ENCODE measurements at regions not wholly inside any gene's neighbourhood (a gene's known extent, or its start where the extent isn't known, plus 50 kb on each side); places are given as distances from the start of the nearest gene placed in this dataset.

- Mint-ChIP-seq H3K9me3 (no peaks in the 10 kb centered on the region), H3K4me3 (no peak overlapping the region), H3K27ac (no peak overlapping the region), H3K27me3 (ENCODE audit: insufficient read depth, low read depth) (peaks cover 3% of the 10 kb centered on the region), H3K36me3 (no peaks in the 10 kb centered on the region), H3K4me1 (peaks cover 14% of the 10 kb centered on the region)
- no peaks in the 10 kb centered on the region for H3K79me2 ChIP-seq (ENCODE audit: low read depth)
- H3K9me3 ChIP-seq (ENCODE audit: low read depth): no peaks in the 10 kb centered on the region
- H3K9ac ChIP-seq: no peak overlapping the region
- H3F3A ChIP-seq (ENCODE audit: low read depth): no peaks in the 10 kb centered on the region
- H4K20me1 ChIP-seq (ENCODE audit: low read depth): no peaks in the 10 kb centered on the region
- no peaks in the 10 kb centered on the region for H3K27me3 ChIP-seq
- H3K4me3 ChIP-seq: no peak overlapping the region
- TF ChIP-seq EZH2phosphoT487 (IDR thresholded peaks at IDR 0.05) (no peak), EZH2 (IDR thresholded peaks at IDR 0.05) (no peak), CTCF (IDR thresholded peaks at IDR 0.05) (no peak)
- H3K36me3 ChIP-seq: no peaks in the 10 kb centered on the region
- no peak overlapping the region for H3K4me2 ChIP-seq
- H3K27ac ChIP-seq: no peak overlapping the region
- peaks cover 12% of the 10 kb centered on the region for H3K4me1 ChIP-seq
- H2AFZ ChIP-seq (replicated peaks): no peak overlapping the region
- no peak for DNase-seq (ENCODE audit: low spot score)
Measured at GRCh38 chr7:96422388-96422787, 100.5 kb upstream of the SLC25A13 start.

GRCh38 chr7:96418581-96418980 lies 96.7 kb upstream of the SLC25A13 start:
- H3K27me3 ChIP-seq: no peaks in the 10 kb centered on the region
- Mint-ChIP-seq H3K4me3 (no peak overlapping the region), H3K36me3 (no peaks in the 10 kb centered on the region), H3K27ac (no peak overlapping the region), H3K4me1 (peaks cover 17% of the 10 kb centered on the region), H3K9me3 (peaks cover 2% of the 10 kb centered on the region), H3K27me3 (ENCODE audit: insufficient read depth, low read depth) (peaks cover 5% of the 10 kb centered on the region)
- H3K4me2 ChIP-seq: no peak overlapping the region
- H3K4me1 ChIP-seq: peaks cover 14% of the 10 kb centered on the region
- H3F3A ChIP-seq (ENCODE audit: low read depth): no peaks in the 10 kb centered on the region
- no peak overlapping the region for H3K4me3 ChIP-seq
- H4K20me1 ChIP-seq (ENCODE audit: low read depth): no peaks in the 10 kb centered on the region
- H2AFZ ChIP-seq (replicated peaks): no peak overlapping the region
- DNase-seq (ENCODE audit: low spot score): no peak
- no peaks in the 10 kb centered on the region for H3K9me3 ChIP-seq (ENCODE audit: low read depth)
- no peak overlapping the region for H3K27ac ChIP-seq
- no peak overlapping the region for H3K9ac ChIP-seq
- H3K36me3 ChIP-seq: no peaks in the 10 kb centered on the region
- no peak for TF ChIP-seq EZH2phosphoT487 (IDR thresholded peaks at IDR 0.05)
- no peak for TF ChIP-seq EZH2 (IDR thresholded peaks at IDR 0.05)
- no peak for TF ChIP-seq CTCF (IDR thresholded peaks at IDR 0.05)
- no peaks in the 10 kb centered on the region for H3K79me2 ChIP-seq (ENCODE audit: low read depth)

GRCh38 chr7:96417784-96418183 lies 95.9 kb upstream of the SLC25A13 start:
- peaks cover 2% of the 10 kb centered on the region for H3K9me3 Mint-ChIP-seq
- no peak for TF ChIP-seq EZH2 (IDR thresholded peaks at IDR 0.05)
- TF ChIP-seq CTCF (IDR thresholded peaks at IDR 0.05): no peak
- TF ChIP-seq EZH2phosphoT487 (IDR thresholded peaks at IDR 0.05): no peak
- Histone ChIP-seq H3K79me2 (ENCODE audit: low read depth) (no peaks in the 10 kb centered on the region), H3K4me2 (no peak overlapping the region), H3K36me3 (no peaks in the 10 kb centered on the region), H3K9ac (no peak overlapping the region), H2AFZ (replicated peaks) (no peak overlapping the region), H3K27ac (no peak overlapping the region), H3K4me1 (peaks cover 14% of the 10 kb centered on the region), H4K20me1 (ENCODE audit: low read depth) (no peaks in the 10 kb centered on the region), H3K9me3 (ENCODE audit: low read depth) (no peaks in the 10 kb centered on the region), H3K4me3 (no peak overlapping the region), H3K27me3 (no peaks in the 10 kb centered on the region), H3F3A (ENCODE audit: low read depth) (no peaks in the 10 kb centered on the region)
- H3K27me3 Mint-ChIP-seq (ENCODE audit: insufficient read depth, low read depth): peaks cover 5% of the 10 kb centered on the region
- H3K36me3 Mint-ChIP-seq: no peaks in the 10 kb centered on the region
- DNase-seq (ENCODE audit: low spot score): no peak
- peaks cover 17% of the 10 kb centered on the region for H3K4me1 Mint-ChIP-seq
- H3K27ac Mint-ChIP-seq: no peak overlapping the region
- no peak overlapping the region for H3K4me3 Mint-ChIP-seq

All from neural progenitor cell (in vitro differentiated cells).